ENCODE measurements at regions not wholly inside any gene's neighbourhood (a gene's known extent, or its start where the extent isn't known, plus 50 kb on each side); places are given as distances from the start of the nearest gene placed in this dataset.

DNA sequence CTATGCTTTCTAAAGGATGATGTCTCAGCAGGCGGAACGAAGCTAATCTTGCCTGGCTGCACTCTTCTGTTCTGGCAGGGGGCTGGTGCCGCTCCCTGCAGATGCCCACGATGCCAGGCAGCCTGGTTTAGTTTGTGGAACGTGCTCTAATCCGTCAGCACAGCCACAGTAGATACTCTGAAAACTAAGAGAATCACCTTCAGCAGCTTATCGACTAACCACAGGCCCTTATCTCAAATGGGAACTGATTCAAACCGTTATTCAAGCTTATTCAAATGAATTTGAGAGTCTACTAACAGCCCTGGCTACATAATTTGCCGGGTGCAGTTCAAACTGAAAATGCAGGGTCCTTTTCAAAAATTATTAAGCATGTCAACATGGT is 246.6 kb upstream of the ANKRD55 start:
- no peak for DNase-seq

GRCh38 chr5:56479126-56479525 is 246.0 kb upstream of the ANKRD55 start:
- DNase-seq = no peak

GRCh38 chr5:56478062-56478461 is 244.9 kb upstream of the ANKRD55 start:
- DNase-seq = no peak

- no peak for DNase-seq
Measured at GRCh38 chr5:56476487-56476856, 243.3 kb upstream of the ANKRD55 start.

- no peak for DNase-seq
Measured at GRCh38 chr5:56475689-56476486, 242.8 kb upstream of the ANKRD55 start.

GRCh38 chr5:56471707-56472106 is 238.6 kb upstream of the ANKRD55 start:
- no peak for DNase-seq

GRCh38 chr5:56470007-56470406 is 236.9 kb upstream of the ANKRD55 start:
- no peak for DNase-seq

DNA sequence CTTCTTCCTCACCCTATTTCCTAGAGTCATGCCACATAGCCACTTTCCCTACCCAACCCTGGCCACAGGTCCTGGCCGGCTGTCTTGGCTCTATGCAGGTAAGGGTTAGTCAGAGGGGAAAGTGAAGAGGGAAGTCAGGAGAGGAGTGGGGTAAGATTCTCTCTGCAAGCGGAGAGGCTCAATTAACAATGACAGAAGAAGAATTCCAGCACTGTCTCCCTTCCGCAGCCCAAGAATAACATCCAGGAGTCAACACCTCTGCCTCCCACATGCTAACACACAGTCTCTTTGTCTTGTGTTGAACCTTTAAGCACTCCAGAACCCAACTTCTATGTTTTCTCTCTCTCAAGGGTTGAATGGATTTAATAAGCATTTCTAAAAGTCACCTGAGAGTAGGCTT is 235.1 kb upstream of the ANKRD55 start:
- no peak for DNase-seq

DNA sequence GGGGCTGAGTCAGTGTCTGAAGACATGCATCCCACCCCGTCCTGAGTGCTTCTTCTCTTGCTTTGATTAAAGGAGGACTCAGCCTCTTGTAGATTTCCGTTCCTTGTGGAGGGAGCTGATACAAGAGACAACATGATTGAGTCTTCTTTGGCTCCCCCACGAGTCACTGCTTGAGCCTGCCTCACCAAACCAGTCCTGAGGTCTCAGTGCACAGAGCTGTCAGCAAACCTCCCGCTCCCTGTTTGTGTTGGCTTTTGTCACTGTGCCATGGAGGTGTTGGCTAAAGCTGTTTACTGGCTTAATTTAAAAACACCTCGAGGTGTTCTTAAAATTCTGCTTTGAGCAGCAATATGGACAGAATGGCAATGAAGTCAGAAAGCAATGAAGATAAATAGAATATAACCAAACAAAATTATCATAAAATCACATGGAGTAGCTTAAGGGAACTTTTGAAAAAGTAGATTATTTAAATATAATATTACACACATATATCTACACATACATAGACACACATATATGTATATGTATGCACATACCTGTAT is 234.1 kb upstream of the ANKRD55 start:
- no peak for DNase-seq

- no peak for DNase-seq
Measured at GRCh38 chr5:56466136-56466816, 233.1 kb upstream of the ANKRD55 start.

GRCh38 chr5:56465769-56466135 is 232.6 kb upstream of the ANKRD55 start:
- no peak for DNase-seq

GRCh38 chr5:56464935-56465768 is 232.0 kb upstream of the ANKRD55 start:
- no peak for DNase-seq

DNA sequence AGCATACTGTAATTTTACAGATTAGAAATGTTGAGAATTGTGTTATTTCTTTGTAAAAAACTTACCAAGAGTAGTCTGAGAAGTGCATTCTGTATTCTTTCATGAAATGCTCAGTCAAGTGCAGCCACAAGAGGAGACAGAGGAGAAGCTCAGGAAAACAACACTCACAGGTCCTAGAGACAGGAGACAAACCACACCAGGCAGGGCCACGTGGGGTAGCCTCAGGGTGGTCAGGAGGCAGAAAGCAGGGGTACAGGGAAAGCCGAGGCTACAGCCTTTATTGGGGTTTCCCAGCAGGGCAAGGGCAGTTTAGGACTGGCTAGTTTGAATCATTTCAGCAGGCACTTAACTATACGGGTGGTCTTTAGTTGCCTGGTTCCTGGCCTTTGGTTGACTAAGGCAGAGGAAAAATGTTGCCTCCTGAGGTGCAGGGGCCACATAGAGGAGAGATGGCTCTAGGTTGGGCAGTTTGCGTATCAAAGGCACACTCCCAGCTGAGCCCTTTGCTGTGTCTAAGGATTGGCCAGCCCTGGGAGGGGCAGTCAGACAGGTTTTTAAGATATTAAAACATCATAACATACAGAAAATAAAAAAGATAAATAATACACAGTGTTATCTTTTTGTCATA is 230.9 kb upstream of the ANKRD55 start:
- no peak for DNase-seq

DNA sequence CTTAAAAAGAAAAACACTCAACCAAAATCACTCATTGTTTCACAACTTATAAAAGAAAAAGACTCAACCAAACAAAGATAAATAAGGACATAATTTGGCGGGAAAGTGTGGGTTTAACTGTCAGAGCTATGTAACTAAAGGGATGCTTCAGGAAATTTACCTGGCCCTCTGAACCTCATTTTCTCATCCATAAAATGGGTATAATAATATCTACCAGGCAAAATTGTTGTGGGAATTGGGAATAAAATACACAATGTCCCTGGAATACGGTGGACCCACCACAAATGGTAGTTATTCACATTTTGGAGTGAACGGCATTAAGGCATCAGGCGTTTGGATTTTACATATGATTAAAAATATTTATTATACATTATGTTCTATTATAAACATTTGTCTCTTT is 228.5 kb upstream of the ANKRD55 start:
- no peak for DNase-seq

- DNase-seq = no peak
Measured at GRCh38 chr5:56460681-56461191, 227.6 kb upstream of the ANKRD55 start.

DNA sequence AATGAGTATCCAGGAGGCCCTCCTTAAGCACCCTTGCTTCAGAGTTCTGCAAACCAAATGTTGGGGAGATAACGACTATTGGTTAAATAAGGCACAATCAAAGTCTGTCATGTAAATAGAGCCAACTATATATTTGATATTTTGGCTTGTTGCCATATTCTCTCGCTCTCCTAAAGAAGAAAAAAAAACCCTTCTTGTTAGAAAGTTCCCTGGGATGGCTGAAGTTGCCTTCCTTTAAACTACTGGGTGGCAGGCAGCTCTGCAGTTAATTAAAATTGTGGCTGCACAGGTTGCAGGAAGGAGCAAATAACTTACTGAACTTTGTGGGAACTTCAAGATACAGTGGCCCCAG is 227.0 kb upstream of the ANKRD55 start:
- no peak for DNase-seq

- DNase-seq = no peak
Measured at GRCh38 chr5:56459394-56460194, 226.5 kb upstream of the ANKRD55 start.

GRCh38 chr5:56457887-56458812 is 225.0 kb upstream of the ANKRD55 start:
- no peak for DNase-seq

GRCh38 chr5:56456002-56456401 is 222.9 kb upstream of the ANKRD55 start:
- DNase-seq = no peak

DNA sequence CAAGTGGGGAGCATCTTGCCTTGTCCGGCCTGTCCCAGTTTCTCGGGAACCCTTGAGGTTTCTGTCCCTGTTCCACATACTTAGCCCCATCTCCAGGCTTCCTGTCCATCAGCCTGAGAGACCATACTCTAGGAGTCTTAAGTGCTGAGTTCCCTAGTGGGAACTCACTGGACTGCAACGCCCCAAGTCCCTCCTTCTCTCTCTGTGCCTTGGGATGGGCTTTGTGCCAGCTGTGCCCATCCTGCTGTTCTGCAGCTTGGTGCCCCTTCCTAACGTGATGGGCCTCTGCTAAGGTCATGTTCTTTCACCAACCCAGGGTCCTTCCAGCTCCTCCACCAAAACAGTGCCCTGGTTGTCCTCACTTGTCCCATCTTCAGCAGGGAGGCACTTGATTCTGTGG is 222.3 kb upstream of the ANKRD55 start:
- no peak for DNase-seq

Data from NCI-H146 (cell line).